ENCODE measurements at regions not wholly inside any gene's neighbourhood (a gene's known extent, or its start where the extent isn't known, plus 50 kb on each side); places are given as distances from the start of the nearest gene placed in this dataset.

DNA sequence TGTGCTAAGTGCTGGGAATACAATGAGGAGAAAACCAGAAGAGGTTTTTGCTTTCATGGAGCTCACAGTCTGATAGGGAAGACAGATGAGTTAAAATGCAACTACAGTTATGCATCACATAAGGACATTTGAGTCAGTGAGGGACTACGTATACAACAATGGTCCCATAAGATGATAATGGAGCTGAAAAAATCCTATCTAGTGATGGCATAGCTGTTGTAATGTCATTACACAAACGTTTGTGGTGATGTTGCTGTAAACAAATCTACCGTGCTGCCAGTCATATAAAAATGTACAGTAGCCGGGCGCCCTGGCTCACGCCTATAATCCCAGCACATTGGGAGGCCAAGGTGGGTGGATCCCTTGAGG is 110.1 kb upstream of the RAD23B start:
- Histone ChIP-seq H2BK5ac (ENCODE audit: low read depth, low read length, poor library complexity, severe bottlenecking) (no peak overlapping the region), H3K23ac (ENCODE audit: low read depth, low read length) (no peak overlapping the region), H3K79me1 (ENCODE audit: low read depth in 1 of 2, low read length in 2 of 2) (no peaks in the 10 kb centered on the region), H2BK120ac (ENCODE audit: low read depth, low read length) (no peak overlapping the region), H2BK15ac (ENCODE audit: low read depth, low read length) (no peak overlapping the region), H3K27me3 (ENCODE audit: control insufficient read depth, insufficient read depth, low read length) (no peaks in the 10 kb centered on the region; the same call in 1 of the 2 replicates), H2AK9ac (replicated peaks; ENCODE audit: low read depth, low read length, poor library complexity) (no peak overlapping the region), H3K27ac (ENCODE audit: insufficient read depth, low read length) (no peak overlapping the region), H3K9me3 (ENCODE audit: control insufficient read depth, insufficient read depth, low read length) (no peaks in the 10 kb centered on the region), H2AFZ (replicated peaks; ENCODE audit: low read length, poor library complexity) (no peak overlapping the region), H3K36me3 (ENCODE audit: control insufficient read depth, insufficient read depth, low read length) (no peaks in the 10 kb centered on the region), H3K9ac (ENCODE audit: low read depth, low read length) (no peak overlapping the region), H3K14ac (replicated peaks; ENCODE audit: low read depth, low read length) (no peak overlapping the region), H4K91ac (ENCODE audit: insufficient read depth, low read depth, low read length) (no peak overlapping the region), H3K56ac (ENCODE audit: extremely low read depth, insufficient read depth, low read length) (no peak overlapping the region), H3K4me3 (ENCODE audit: insufficient read depth, low read depth, low read length) (no peak overlapping the region), H4K8ac (ENCODE audit: low read depth in 2 of 2, low read length in 2 of 2) (no peak overlapping the region), H3K4me1 (ENCODE audit: control insufficient read depth, insufficient read depth, low read length) (peaks cover 2% of the 10 kb centered on the region; the same call in 1 of the 2 replicates), H2AK5ac (ENCODE audit: low read depth, low read length) (no peak overlapping the region), H2BK20ac (ENCODE audit: low read depth, low read length) (no peak overlapping the region), H3K18ac (ENCODE audit: low read depth, low read length) (no peak overlapping the region), H3K9me1 (ENCODE audit: insufficient read depth, low read length) (0 out of 2 replicates have a peak, but pooled peaks cover under 1% of the 10 kb centered on the region), H3K4ac (ENCODE audit: low read depth, low read length) (no peak overlapping the region), H3K4me2 (ENCODE audit: low read depth, low read length) (no peak overlapping the region), H4K5ac (ENCODE audit: low read depth, low read length) (no peak overlapping the region), H4K20me1 (ENCODE audit: insufficient read depth, low read length) (no peaks in the 10 kb centered on the region)
- no TSS peak for BruUV-seq (replicated peaks)
- TF ChIP-seq SMC3 (IDR thresholded peaks at IDR 0.05; ENCODE audit: low read depth, low read length): no peak
- no peak for TF ChIP-seq CHD1 (IDR thresholded peaks at IDR 0.05; ENCODE audit: low read depth, low read length)
- no peak for TF ChIP-seq NFE2L2 (IDR thresholded peaks at IDR 0.05; ENCODE audit: low read depth, low read length)
- no peak for TF ChIP-seq CEBPB (IDR thresholded peaks at IDR 0.05; ENCODE audit: low read depth, low read length)
- no peak for TF ChIP-seq POLR2A (IDR thresholded peaks at IDR 0.05; ENCODE audit: low read depth, low read length)
- TF ChIP-seq MXI1 (IDR thresholded peaks at IDR 0.05; ENCODE audit: borderline replicate concordance, low read depth, low read length): no peak
- TF ChIP-seq MAFK (IDR thresholded peaks at IDR 0.05; ENCODE audit: low read depth, low read length): no peak
- no peak for TF ChIP-seq RCOR1 (IDR thresholded peaks at IDR 0.05; ENCODE audit: insufficient replicate concordance, low read length)
- TF ChIP-seq FOS (IDR thresholded peaks at IDR 0.05; ENCODE audit: low read depth, low read length): no peak
- TF ChIP-seq, protein P1, sequence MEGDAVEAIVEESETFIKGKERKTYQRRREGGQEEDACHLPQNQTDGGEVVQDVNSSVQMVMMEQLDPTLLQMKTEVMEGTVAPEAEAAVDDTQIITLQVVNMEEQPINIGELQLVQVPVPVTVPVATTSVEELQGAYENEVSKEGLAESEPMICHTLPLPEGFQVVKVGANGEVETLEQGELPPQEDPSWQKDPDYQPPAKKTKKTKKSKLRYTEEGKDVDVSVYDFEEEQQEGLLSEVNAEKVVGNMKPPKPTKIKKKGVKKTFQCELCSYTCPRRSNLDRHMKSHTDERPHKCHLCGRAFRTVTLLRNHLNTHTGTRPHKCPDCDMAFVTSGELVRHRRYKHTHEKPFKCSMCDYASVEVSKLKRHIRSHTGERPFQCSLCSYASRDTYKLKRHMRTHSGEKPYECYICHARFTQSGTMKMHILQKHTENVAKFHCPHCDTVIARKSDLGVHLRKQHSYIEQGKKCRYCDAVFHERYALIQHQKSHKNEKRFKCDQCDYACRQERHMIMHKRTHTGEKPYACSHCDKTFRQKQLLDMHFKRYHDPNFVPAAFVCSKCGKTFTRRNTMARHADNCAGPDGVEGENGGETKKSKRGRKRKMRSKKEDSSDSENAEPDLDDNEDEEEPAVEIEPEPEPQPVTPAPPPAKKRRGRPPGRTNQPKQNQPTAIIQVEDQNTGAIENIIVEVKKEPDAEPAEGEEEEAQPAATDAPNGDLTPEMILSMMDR (conservative IDR thresholded peaks at IDR 0.05; ENCODE audit: low read depth, low read length): no peak
- TF ChIP-seq ELK1 (IDR thresholded peaks at IDR 0.05; ENCODE audit: borderline replicate concordance, low read depth, low read length): no peak
- no peak for TF ChIP-seq BHLHE40 (IDR thresholded peaks at IDR 0.05; ENCODE audit: low read depth, low read length)
- TF ChIP-seq RAD21 (IDR thresholded peaks at IDR 0.05; ENCODE audit: low read length): no peak
- no peak for TF ChIP-seq USF2 (IDR thresholded peaks at IDR 0.05; ENCODE audit: low read depth, low read length)
- no peak for ATAC-seq (ENCODE audit: low read depth)
- ChIA-PET POLR2A (ENCODE audit: unreplicated experiment) (no interaction called here), CTCF (no interaction called here)
- in situ Hi-C loops (cut with MboI; ENCODE audit: low sequenced_read_pairs) (loop anchor here (25.0 kb wide), 1 partner anchor 1336 kb away; no protein-coding TSS in a partner anchor), intact Hi-C loops (cut with micrococcal nuclease) (loop anchor here (1.0 to 5.0 kb wide), 3 partner anchors 109 to 1331 kb away; partner anchors contain the start of genes RAD23B and ZNF462), dilution Hi-C loops (cut with HindIII; ENCODE audit: low sequenced_read_pairs, unreplicated experiment) (no loop called here)
- DNase-seq: no peak
- WGBS, 2 experiments (ENCODE audit: extremely low coverage in 2 of 2, insufficient read length in 1 of 2): no CpG with 5 or more reads among the region's 6 CpGs
